ENCODE measurements at regions not wholly inside any gene's neighbourhood (a gene's known extent, or its start where the extent isn't known, plus 50 kb on each side); places are given as distances from the start of the nearest gene placed in this dataset.

DNA sequence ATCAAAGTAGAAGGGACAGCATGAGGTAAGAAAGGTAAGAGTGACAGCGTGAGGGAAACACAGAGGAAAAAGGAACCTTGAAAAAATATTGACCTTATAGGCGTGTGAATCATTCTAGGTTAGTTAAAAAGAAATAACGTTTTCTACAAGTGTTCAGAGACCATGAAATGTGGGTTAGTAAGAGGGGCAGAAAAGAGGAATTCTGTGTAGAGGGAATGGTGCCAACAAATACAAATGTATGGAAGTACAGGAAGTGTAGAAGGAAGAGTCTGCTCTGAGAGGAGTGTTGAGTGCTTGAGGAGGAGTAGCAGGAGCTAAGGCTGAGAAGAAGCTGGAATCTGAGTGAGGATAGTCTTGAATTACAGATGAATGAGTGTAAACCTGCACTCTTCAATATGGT lies 418.6 kb upstream of the RIOK2 start:
- TF ChIP-seq, protein P1, sequence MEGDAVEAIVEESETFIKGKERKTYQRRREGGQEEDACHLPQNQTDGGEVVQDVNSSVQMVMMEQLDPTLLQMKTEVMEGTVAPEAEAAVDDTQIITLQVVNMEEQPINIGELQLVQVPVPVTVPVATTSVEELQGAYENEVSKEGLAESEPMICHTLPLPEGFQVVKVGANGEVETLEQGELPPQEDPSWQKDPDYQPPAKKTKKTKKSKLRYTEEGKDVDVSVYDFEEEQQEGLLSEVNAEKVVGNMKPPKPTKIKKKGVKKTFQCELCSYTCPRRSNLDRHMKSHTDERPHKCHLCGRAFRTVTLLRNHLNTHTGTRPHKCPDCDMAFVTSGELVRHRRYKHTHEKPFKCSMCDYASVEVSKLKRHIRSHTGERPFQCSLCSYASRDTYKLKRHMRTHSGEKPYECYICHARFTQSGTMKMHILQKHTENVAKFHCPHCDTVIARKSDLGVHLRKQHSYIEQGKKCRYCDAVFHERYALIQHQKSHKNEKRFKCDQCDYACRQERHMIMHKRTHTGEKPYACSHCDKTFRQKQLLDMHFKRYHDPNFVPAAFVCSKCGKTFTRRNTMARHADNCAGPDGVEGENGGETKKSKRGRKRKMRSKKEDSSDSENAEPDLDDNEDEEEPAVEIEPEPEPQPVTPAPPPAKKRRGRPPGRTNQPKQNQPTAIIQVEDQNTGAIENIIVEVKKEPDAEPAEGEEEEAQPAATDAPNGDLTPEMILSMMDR (IDR thresholded peaks at IDR 0.05) = no peak
- TF ChIP-seq POLR2A (IDR thresholded peaks at IDR 0.05) = no peak
